ENCODE measurements at regions not wholly inside any gene's neighbourhood (a gene's known extent, or its start where the extent isn't known, plus 50 kb on each side); places are given as distances from the start of the nearest gene placed in this dataset.

DNA sequence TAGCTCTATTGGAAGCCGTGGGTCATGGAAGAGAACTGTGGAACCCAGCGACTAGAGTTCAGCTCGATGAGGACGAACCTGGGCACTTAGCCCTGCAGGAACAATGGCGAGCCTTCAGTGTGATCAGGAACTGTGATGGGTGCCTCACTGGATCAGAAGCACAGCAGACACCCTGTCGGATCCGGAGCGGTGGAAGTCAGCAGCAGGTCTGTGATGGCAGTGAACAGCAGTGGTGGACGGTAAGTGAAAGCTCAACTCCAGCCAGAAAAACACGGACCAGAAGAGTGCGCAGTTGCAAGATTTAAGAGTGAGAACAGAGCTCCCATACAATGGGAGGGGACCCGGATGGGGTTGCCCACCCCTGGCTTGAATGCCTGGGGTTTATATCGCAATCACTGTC is 282.2 kb downstream of the NSUN3 start:
- no peak for DNase-seq
- H3K9me3 ChIP-seq: no peaks in the 10 kb centered on the region; the same call in 1 of the 2 replicates
- no peak for TF ChIP-seq CTCF (IDR thresholded peaks at IDR 0.05; ENCODE audit: low read depth, low read length)
- no peaks in the 10 kb centered on the region for H3K36me3 ChIP-seq
- no peak overlapping the region for H3K4me3 ChIP-seq (ENCODE audit: low read depth, low read length)
- H3K4me1 ChIP-seq: no peaks in the 10 kb centered on the region
- H3K27me3 ChIP-seq: no peaks in the 10 kb centered on the region

GRCh38 chr3:94349310-94349878 is 286.5 kb downstream of the NSUN3 start:
- no peaks in the 10 kb centered on the region for H3K9me3 ChIP-seq
- no peak for TF ChIP-seq CTCF (IDR thresholded peaks at IDR 0.05; ENCODE audit: low read depth, low read length)
- H3K36me3 ChIP-seq: no peaks in the 10 kb centered on the region
- DNase-seq: no peak
- H3K4me3 ChIP-seq (ENCODE audit: low read depth, low read length): no peak overlapping the region
- no peaks in the 10 kb centered on the region for H3K4me1 ChIP-seq
- no peaks in the 10 kb centered on the region for H3K27me3 ChIP-seq

GRCh38 chr3:94356581-94356980 is 293.7 kb downstream of the NSUN3 start:
- TF ChIP-seq CTCF (IDR thresholded peaks at IDR 0.05; ENCODE audit: low read depth, low read length): no peak
- DNase-seq: no peak
- H3K36me3 ChIP-seq: no peaks in the 10 kb centered on the region
- H3K9me3 ChIP-seq: no peaks in the 10 kb centered on the region
- no peak overlapping the region for H3K4me3 ChIP-seq (ENCODE audit: low read depth, low read length)
- no peaks in the 10 kb centered on the region for H3K27me3 ChIP-seq
- H3K4me1 ChIP-seq: no peaks in the 10 kb centered on the region

GRCh38 chr3:94359996-94360395 is 297.1 kb downstream of the NSUN3 start:
- H3K36me3 ChIP-seq: no peaks in the 10 kb centered on the region
- H3K4me3 ChIP-seq (ENCODE audit: low read depth, low read length): no peak overlapping the region
- H3K4me1 ChIP-seq: no peaks in the 10 kb centered on the region
- H3K27me3 ChIP-seq: no peaks in the 10 kb centered on the region
- no peaks in the 10 kb centered on the region for H3K9me3 ChIP-seq
- no peak for TF ChIP-seq CTCF (IDR thresholded peaks at IDR 0.05; ENCODE audit: low read depth, low read length)
- DNase-seq: no peak

DNA sequence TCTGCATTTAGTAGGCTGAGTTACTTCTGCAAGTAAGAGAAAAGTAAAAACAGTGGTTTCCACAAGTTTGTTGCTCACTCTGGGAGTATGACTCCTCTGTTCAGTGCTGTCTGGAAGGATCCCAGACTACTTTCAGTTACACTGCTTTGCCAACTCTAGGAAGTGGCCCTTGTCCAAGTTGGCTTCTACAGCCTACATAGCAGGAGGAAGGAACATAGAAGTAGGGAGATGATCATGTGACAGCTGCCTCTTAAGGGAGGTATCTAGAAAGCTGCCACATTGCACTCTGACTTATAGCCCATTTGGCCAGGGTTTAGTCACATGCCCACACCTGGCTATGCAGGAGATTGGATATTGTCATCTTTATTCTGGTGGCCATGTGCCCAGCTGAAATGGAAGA is 298.1 kb downstream of the NSUN3 start:
- peaks cover 2% of the 10 kb centered on the region; the same call in 1 of the 2 replicates for H3K9me3 ChIP-seq

More for the DNA sequence above, 298.1 kb downstream of the NSUN3 start:
- H3K4me3 ChIP-seq (ENCODE audit: low read depth, low read length): no peak overlapping the region
- H3K27me3 ChIP-seq: no peaks in the 10 kb centered on the region
- no peaks in the 10 kb centered on the region for H3K36me3 ChIP-seq
- TF ChIP-seq CTCF (IDR thresholded peaks at IDR 0.05; ENCODE audit: low read depth, low read length): no peak
- no peak for DNase-seq
- H3K4me1 ChIP-seq: no peaks in the 10 kb centered on the region
